Neural cell (in vitro differentiated cells): ENCODE measurements at regions not wholly inside any gene's neighbourhood (a gene's known extent, or its start where the extent isn't known, plus 50 kb on each side); places are given as distances from the start of the nearest gene placed in this dataset.
"Not testable (repeated sequence)": the region's sequence is repeated elsewhere in the genome, so short reads cannot be mapped to it uniquely, and the experiment has no call there.

Experiments
- H2AFZ ChIP-seq: fragments of 200-600, 300-800 bp; sonication (generic), shearing (Covaris generic); 2 replicates; pipeline ENCODE4 v1.6.0; 2014; ENCODE audit warnings: low read depth, mild to moderate bottlenecking, antibody characterized with exemption, low read length, moderate library complexity
- H3F3A ChIP-seq: fragments of 200-600 bp; shearing (Covaris generic); 2 replicates; pipeline ENCODE4 v1.6.1; 2016; ENCODE audit warnings: mild to moderate bottlenecking, moderate library complexity, mixed read lengths, antibody characterized with exemption, low read length; ENCODE audit not compliant: insufficient read depth, poor library complexity, severe bottlenecking
- H3K27ac ChIP-seq: fragments of 200-600, 300-800 bp; sonication (generic), shearing (Covaris generic); 2 replicates; pipeline ENCODE4 v1.5.1; 2014; ENCODE audit warnings: mild to moderate bottlenecking, low read length, moderate library complexity
- H3K27me3 ChIP-seq: fragments of 300-800, 200-600 bp; sonication (generic), shearing (Covaris generic); 2 replicates; pipeline ENCODE4 v1.6.0; 2014; ENCODE audit warnings: mild to moderate bottlenecking, low read depth, low read length, moderate library complexity; ENCODE audit not compliant: insufficient read depth
- H3K36me3 ChIP-seq: fragments of 300-800, 200-600 bp; sonication (generic), shearing (Covaris generic); 2 replicates; pipeline ENCODE4 v1.5.1; 2014; ENCODE audit warnings: mild to moderate bottlenecking, antibody characterized with exemption, low read length, moderate library complexity; ENCODE audit not compliant: insufficient read depth
- H3K4me2 ChIP-seq: fragments of 300-800, 200-600 bp; sonication (generic), shearing (Covaris generic); 2 replicates; pipeline ENCODE4 v1.6.0; 2014; ENCODE audit warnings: mild to moderate bottlenecking, low read length
- H3K4me3 ChIP-seq: fragments of 300-800, 200-600 bp; sonication (generic), shearing (Covaris generic); 2 replicates; pipeline ENCODE4 v1.5.1; 2014; ENCODE audit warnings: mild to moderate bottlenecking, low read length, moderate library complexity
- H3K79me2 ChIP-seq: fragments of 200-600 bp; shearing (Covaris generic); replicated peaks from 2 replicates; pipeline ENCODE4 v1.6.0; 2014; ENCODE audit warnings: mild to moderate bottlenecking, low read length, moderate library complexity; ENCODE audit not compliant: insufficient read depth
- H3K9ac ChIP-seq: fragments of 300-800, 200-600 bp; sonication (generic), shearing (Covaris generic); 2 replicates; pipeline ENCODE4 v1.6.1; 2016; ENCODE audit warnings: mild to moderate bottlenecking, low read length, mixed read lengths
- H3K9me2 ChIP-seq: fragments of 200-600 bp; shearing (Covaris generic); 2 replicates; pipeline ENCODE4 v1.6.1; 2016; ENCODE audit warnings: mild to moderate bottlenecking, low read length, mixed read lengths; ENCODE audit not compliant: insufficient read depth
- H3K9me3 ChIP-seq: fragments of 200-600, 300-800 bp; sonication (generic), shearing (Covaris generic); 2 replicates; pipeline ENCODE4 v1.6.1; 2016; ENCODE audit warnings: mild to moderate bottlenecking, mixed run types, low read length, moderate library complexity, mixed read lengths
- H4K20me1 ChIP-seq: fragments of 200-600 bp; shearing (Covaris generic); 2 replicates; pipeline ENCODE4 v1.6.1; 2016; ENCODE audit warnings: mild to moderate bottlenecking, mixed run types; ENCODE audit not compliant: insufficient read depth
- CTCF ChIP-seq: fragments of 450-650 bp; IDR thresholded peaks from 2 replicates; pipeline ENCODE4 v1.5.1; 2014; ENCODE audit warnings: antibody characterized with exemption, mild to moderate bottlenecking, moderate library complexity; ENCODE audit not compliant: poor library complexity, severe bottlenecking
- EP300 ChIP-seq: fragments of 450-650 bp; conservative IDR thresholded peaks from 2 replicates; pipeline ENCODE4 v1.6.1; 2014; ENCODE audit warnings: antibody characterized with exemption, mild to moderate bottlenecking, moderate library complexity; ENCODE audit not compliant: poor library complexity, severe bottlenecking
- EZH2 ChIP-seq: fragments of 200-600, 300-800 bp; shearing (Covaris generic), sonication (generic); IDR thresholded peaks from 2 replicates; pipeline ENCODE4 v1.6.1; 2014; ENCODE audit warnings: antibody characterized with exemption, low read length, borderline replicate concordance, mild to moderate bottlenecking; ENCODE audit not compliant: insufficient read depth, poor library complexity, severe bottlenecking
- MXI1 ChIP-seq: fragments of 450-650 bp; conservative IDR thresholded peaks from 2 replicates; pipeline ENCODE4 v1.6.1; 2014; ENCODE audit warnings: antibody characterized with exemption, mild to moderate bottlenecking; ENCODE audit not compliant: poor library complexity, severe bottlenecking
- POLR2AphosphoS5 ChIP-seq: IDR thresholded peaks from 2 replicates; pipeline ENCODE4 v1.6.1; 2012
- RAD21 ChIP-seq: fragments of 450-650 bp; conservative IDR thresholded peaks from 2 replicates; pipeline ENCODE4 v1.6.1; 2014; ENCODE audit warnings: antibody characterized with exemption, mild to moderate bottlenecking, moderate library complexity
- REST ChIP-seq: IDR thresholded peaks from 2 replicates; pipeline ENCODE4 v1.6.1; 2012; ENCODE audit warnings: borderline replicate concordance
- SMC3 ChIP-seq: fragments of 450-650 bp; conservative IDR thresholded peaks from 2 replicates; pipeline ENCODE4 v1.6.1; 2014; ENCODE audit warnings: antibody characterized with exemption, mild to moderate bottlenecking, moderate library complexity; ENCODE audit not compliant: poor library complexity
- TAF1 ChIP-seq: IDR thresholded peaks from 2 replicates; pipeline ENCODE4 v1.6.1; 2012; ENCODE audit warnings: low read depth

- no peaks in the 10 kb centered on the region for H3F3A ChIP-seq
- H3K27ac ChIP-seq: no peak overlapping the region
- H3K27me3 ChIP-seq: no peaks in the 10 kb centered on the region
- H3K4me2 ChIP-seq: no peak overlapping the region
- H4K20me1 ChIP-seq: no peaks in the 10 kb centered on the region
- H3K36me3 ChIP-seq: no peaks in the 10 kb centered on the region
- no peak for TF ChIP-seq RAD21
- TF ChIP-seq CTCF: no peak
- no peak for TF ChIP-seq EZH2
- no peak for TF ChIP-seq EP300
- TF ChIP-seq MXI1: no peak
- no peak for TF ChIP-seq SMC3
- no peak for TF ChIP-seq POLR2AphosphoS5
- TF ChIP-seq TAF1: no peak
- no peak for TF ChIP-seq REST
- no peaks in the 10 kb centered on the region for H3K79me2 ChIP-seq
- H3K9me2 ChIP-seq: no peaks in the 10 kb centered on the region
- no peak overlapping the region for H3K4me3 ChIP-seq
- H3K9ac ChIP-seq: no peak overlapping the region
- H3K9me3 ChIP-seq: no peaks in the 10 kb centered on the region
- no peak overlapping the region for H2AFZ ChIP-seq
Observed at GRCh38 chr19:28627669-28628068, 585.3 kb downstream of the UQCRFS1 start.

- not testable (repeated sequence) for H2AFZ ChIP-seq, H3K27ac ChIP-seq, H3K4me2 ChIP-seq, H3K4me3 ChIP-seq, H4K20me1 ChIP-seq, H3F3A ChIP-seq, H3K9me2 ChIP-seq, H3K79me2 ChIP-seq, H3K9ac ChIP-seq, H3K9me3 ChIP-seq, H3K27me3 ChIP-seq, H3K36me3 ChIP-seq
Observed at GRCh38 chr19:28626407-28626806, 586.5 kb downstream of the UQCRFS1 start.

- no peak overlapping the region for H3K4me2 ChIP-seq
Observed at GRCh38 chr19:28619816-28620429, 593.0 kb downstream of the UQCRFS1 start.

More at GRCh38 chr19:28619816-28620429, 593.0 kb downstream of the UQCRFS1 start:
- no peaks in the 10 kb centered on the region for H3K9me3 ChIP-seq
- no peak overlapping the region for H3K4me3 ChIP-seq
- H2AFZ ChIP-seq: no peak overlapping the region
- H3K9me2 ChIP-seq: no peaks in the 10 kb centered on the region
- H4K20me1 ChIP-seq: no peaks in the 10 kb centered on the region
- no peaks in the 10 kb centered on the region for H3K27me3 ChIP-seq
- no peak for TF ChIP-seq EP300
- TF ChIP-seq EZH2: no peak
- no peak for TF ChIP-seq CTCF
- no peak for TF ChIP-seq SMC3
- no peak for TF ChIP-seq RAD21
- TF ChIP-seq POLR2AphosphoS5: no peak
- no peak for TF ChIP-seq MXI1
- TF ChIP-seq TAF1: no peak
- no peak for TF ChIP-seq REST
- no peaks in the 10 kb centered on the region for H3K79me2 ChIP-seq
- H3K9ac ChIP-seq: no peak overlapping the region
- no peak overlapping the region for H3K27ac ChIP-seq
- no peaks in the 10 kb centered on the region for H3F3A ChIP-seq
- no peaks in the 10 kb centered on the region for H3K36me3 ChIP-seq
